HCT116 (cell line): ENCODE measurements at regions not wholly inside any gene's neighbourhood (a gene's known extent, or its start where the extent isn't known, plus 50 kb on each side); places are given as distances from the start of the nearest gene placed in this dataset.

Experiments used
- ATAC-seq: fragments of 200-7000 bp; cut with Tn5 transposase; 2 replicates; pipeline ENCODE4 v1.9.1; 2020; ENCODE audit warnings: mild to moderate bottlenecking, moderate library complexity
- BruUV-seq: library from RNA; stranded (reverse); fragments of 400-500 nt; replicated peaks from 2 replicates; lab custom pipeline; 2021; lab: Mats Ljungman, UMichigan
- CTCF ChIA-PET: fragments of 300-600 bp; sonication (Branson Sonifier 250); formaldehyde crosslinking; loops from one replicate; lab custom pipeline; 2021; ENCODE audit warnings: antibody characterized with exemption; lab: Charles Lee
- POLR2A ChIA-PET: fragments of 300-600, 350-600 bp; sonication (Branson Sonifier 250); formaldehyde crosslinking; loops from one replicate; lab custom pipeline; 2021; ENCODE audit warnings: antibody characterized with exemption; lab: Charles Lee
- RAD21 ChIA-PET, 2 experiments: fragments of 300-600 bp; sonication (Branson Sonifier 250); formaldehyde crosslinking; loops; one replicate each; lab custom pipeline; 2023; ENCODE audit warnings: low total read pairs in 2 of 2; ENCODE audit not compliant: uncharacterized antibody in 2 of 2, unreplicated experiment in 2 of 2, low non-redundant PET in 1 of 2; lab: Charles Lee
- DNase-seq: peaks from one replicate; pipeline ENCODE4 v3.0.0-alpha.2; 2010; ENCODE audit warnings: low read depth, low spot score
- H2AFZ ChIP-seq: fragments of 200-600 bp; shearing (Covaris generic), sonication (generic); 2 replicates; pipeline ENCODE4 v1.6.1; 2017; ENCODE audit warnings: low read depth, mixed run types, mixed read lengths, antibody characterized with exemption, low read length; ENCODE audit not compliant: poor library complexity, severe bottlenecking
- H3K27ac ChIP-seq: 2 replicates; pipeline ENCODE4 v1.5.1; 2012; ENCODE audit warnings: low read depth, low read length
- H3K27me3 ChIP-seq: fragments of 200-600 bp; sonication (generic); 2 replicates; pipeline ENCODE4 v1.6.1; 2016; ENCODE audit warnings: mixed run types, low read length, mixed read lengths; ENCODE audit not compliant: insufficient read depth
- H3K36me3 ChIP-seq, 2 experiments: fragments of 200-500 bp in 1 of 2; fragments of 200-600 bp in 1 of 2; sonication (Bioruptor generic) in 1 of 2; sonication (generic) in 1 of 2; 2 replicates each; pipeline versions ENCODE4 v1.5.1 to v1.6.1; 2014 to 2016; ENCODE audit warnings: low read length in 2 of 2, inconsistent platforms in 1 of 2, mixed read lengths in 1 of 2, mixed run types in 1 of 2; ENCODE audit not compliant: insufficient read depth in 2 of 2, control insufficient read depth in 1 of 2
- H3K4me1 ChIP-seq, 2 experiments: fragments of 200-600 bp in 1 of 2; sonication (generic) in 1 of 2; 2 replicates each; pipeline versions ENCODE4 v1.5.1 to v1.6.1; 2012 to 2017; ENCODE audit warnings: low read length in 2 of 2, inconsistent platforms in 1 of 2, mild to moderate bottlenecking in 1 of 2, mixed read lengths in 1 of 2, mixed run types in 1 of 2, moderate library complexity in 1 of 2; ENCODE audit not compliant: insufficient read depth in 2 of 2, control insufficient read depth in 1 of 2
- H3K4me2 ChIP-seq: fragments of 200-600 bp; sonication (generic); 2 replicates; pipeline ENCODE4 v1.6.1; 2017; ENCODE audit warnings: mixed run types, low read length, mixed read lengths
- H3K4me3 ChIP-seq, 2 experiments: fragments of 200-600 bp in 1 of 2; sonication (generic) in 1 of 2; replicated peaks in 1 of 2; 2 replicates each; pipeline ENCODE4 v1.5.1; 2011 to 2016; ENCODE audit warnings: low read length in 2 of 2, control low read depth in 1 of 2, low read depth in 1 of 2, mild to moderate bottlenecking in 1 of 2, mixed read lengths in 1 of 2, mixed run types in 1 of 2
- H3K79me2 ChIP-seq: fragments of 200-600 bp; sonication (generic); 2 replicates; pipeline ENCODE4 v1.6.1; 2017; ENCODE audit warnings: mild to moderate bottlenecking, mixed run types, low read length, moderate library complexity, mixed read lengths; ENCODE audit not compliant: insufficient read depth
- H3K9ac ChIP-seq: fragments of 200-600 bp; sonication (generic); 2 replicates; pipeline ENCODE4 v1.6.1; 2016; ENCODE audit warnings: low read length, mixed read lengths
- H3K9me2 ChIP-seq: fragments of 200-600 bp; sonication (generic), shearing (Covaris generic); 2 replicates; pipeline ENCODE4 v1.6.1; 2017; ENCODE audit warnings: mixed run types, mild to moderate bottlenecking, moderate library complexity; ENCODE audit not compliant: insufficient read depth
- H3K9me3 ChIP-seq, 2 experiments: fragments of 200-500 bp in 1 of 2; fragments of 200-600 bp in 1 of 2; sonication (Bioruptor generic) in 1 of 2; sonication (generic) in 1 of 2; 2 replicates each; pipeline ENCODE4 v1.6.1; 2014 to 2017; ENCODE audit warnings: low read length in 2 of 2, mixed read lengths in 2 of 2, inconsistent platforms in 1 of 2, low read depth in 1 of 2, mild to moderate bottlenecking in 1 of 2, mixed run types in 1 of 2, moderate library complexity in 1 of 2; ENCODE audit not compliant: control insufficient read depth in 1 of 2, insufficient read depth in 1 of 2
- H4K20me1 ChIP-seq: fragments of 200-600 bp; sonication (generic), shearing (Covaris generic); 2 replicates; pipeline ENCODE4 v1.6.1; 2017; ENCODE audit warnings: mixed run types, mild to moderate bottlenecking, moderate library complexity; ENCODE audit not compliant: insufficient read depth
- EZH2phosphoT487 ChIP-seq: fragments of 200-600 bp; IDR thresholded peaks from 2 replicates; pipeline ENCODE4 v1.6.1; 2018; ENCODE audit warnings: antibody characterized with exemption, borderline replicate concordance
- MAX ChIP-seq: IDR thresholded peaks from 2 replicates; pipeline ENCODE4 v1.6.1; 2012
- REST ChIP-seq: IDR thresholded peaks from 2 replicates; pipeline ENCODE4 v1.6.1; 2012; ENCODE audit warnings: low read depth
- ZFX ChIP-seq: fragments of 450-650 bp; IDR thresholded peaks from 2 replicates; pipeline ENCODE4 v1.6.1; 2017
- intact Hi-C: fragments of 100-400 bp; cut with micrococcal nuclease; formaldehyde crosslinking; loops from 2 replicates; pipeline ENCODE4 v1.10.0; 2022

- Histone ChIP-seq H3K79me2 (no peaks in the 10 kb centered on the region), H3K4me2 (no peak overlapping the region), H3K4me1 (peaks cover 3 to 23% of the 10 kb centered on the region in 2 experiments; a peak in 2 of 4 replicates), H3K4me3 (no peak overlapping the region), H3K27me3 (no peaks in the 10 kb centered on the region), H4K20me1 (no peaks in the 10 kb centered on the region), H3K9ac (no peak overlapping the region), H3K36me3 (no peaks in the 10 kb centered on the region), H3K9me3 (no peaks in the 10 kb centered on the region; a peak in 1 of 4 replicates), H3K9me2 (no peaks in the 10 kb centered on the region), H3K27ac (no peak overlapping the region), H2AFZ (no peak overlapping the region)
- CTCF ChIA-PET = no interaction called here
- no peak for TF ChIP-seq REST
- no peak for TF ChIP-seq ZFX
- no peak for TF ChIP-seq MAX
- no peak for TF ChIP-seq EZH2phosphoT487
- DNase-seq (no peak), ATAC-seq (no peak)
- no TSS peak for BruUV-seq
- RAD21 ChIA-PET = interaction anchor here in 1 of 2 experiments (2.1 kb wide), 1 partner anchor 304 kb away, joined by 6 read pairs; no protein-coding TSS in a partner anchor
- intact Hi-C loops = no loop called here
- POLR2A ChIA-PET = interaction anchor here (1.1 kb wide), 1 partner anchor 133 kb away, joined by 3 read pairs; no protein-coding TSS in a partner anchor
Observed at GRCh38 chr3:194986208-194987043, 284.5 kb downstream of the XXYLT1 start.
